ENCODE measurements at regions not wholly inside any gene's neighbourhood (a gene's known extent, or its start where the extent isn't known, plus 50 kb on each side); places are given as distances from the start of the nearest gene placed in this dataset.

DNA sequence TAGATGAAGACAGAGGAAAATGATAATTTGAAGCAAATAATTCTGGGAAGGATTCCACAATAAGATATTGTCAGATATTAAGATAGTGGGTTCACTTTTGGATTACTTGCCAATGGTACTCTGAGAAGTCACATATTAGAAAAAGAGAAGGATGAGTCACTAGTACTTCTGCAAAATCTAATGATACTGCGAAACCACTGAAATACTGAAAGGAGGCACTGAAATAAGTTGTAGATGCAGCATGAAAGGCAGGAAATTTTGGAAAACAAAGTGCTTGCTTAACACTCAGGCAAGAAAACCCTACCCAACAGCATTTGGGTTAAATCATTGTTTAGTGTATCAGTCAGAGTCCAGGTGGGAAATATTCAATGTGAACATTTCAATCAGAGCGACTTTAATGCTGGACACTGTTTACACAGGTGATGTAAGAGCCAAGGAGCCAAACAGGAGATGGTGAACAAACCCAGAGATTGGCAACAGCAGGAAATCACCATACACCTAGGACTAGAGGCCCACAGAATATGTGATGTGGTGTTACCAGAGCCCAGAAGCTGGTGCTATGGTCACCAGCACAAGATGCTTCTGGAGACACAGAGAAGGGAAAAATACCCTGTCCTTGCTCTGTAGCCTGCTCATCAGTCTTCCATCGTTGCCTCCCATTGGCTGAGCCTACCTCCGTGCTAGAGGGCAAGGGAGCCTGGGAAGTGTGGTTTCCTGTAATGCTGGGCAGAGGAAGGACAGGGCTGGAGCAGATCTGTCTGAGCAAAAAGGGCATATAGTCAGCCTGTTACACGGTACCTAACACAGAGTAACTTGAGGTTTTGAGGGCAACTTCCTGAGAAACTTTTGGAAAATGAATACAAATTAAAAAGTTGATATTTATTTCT, 204.7 kb upstream of the ITGA4 start:
- TF ChIP-seq, protein P1, sequence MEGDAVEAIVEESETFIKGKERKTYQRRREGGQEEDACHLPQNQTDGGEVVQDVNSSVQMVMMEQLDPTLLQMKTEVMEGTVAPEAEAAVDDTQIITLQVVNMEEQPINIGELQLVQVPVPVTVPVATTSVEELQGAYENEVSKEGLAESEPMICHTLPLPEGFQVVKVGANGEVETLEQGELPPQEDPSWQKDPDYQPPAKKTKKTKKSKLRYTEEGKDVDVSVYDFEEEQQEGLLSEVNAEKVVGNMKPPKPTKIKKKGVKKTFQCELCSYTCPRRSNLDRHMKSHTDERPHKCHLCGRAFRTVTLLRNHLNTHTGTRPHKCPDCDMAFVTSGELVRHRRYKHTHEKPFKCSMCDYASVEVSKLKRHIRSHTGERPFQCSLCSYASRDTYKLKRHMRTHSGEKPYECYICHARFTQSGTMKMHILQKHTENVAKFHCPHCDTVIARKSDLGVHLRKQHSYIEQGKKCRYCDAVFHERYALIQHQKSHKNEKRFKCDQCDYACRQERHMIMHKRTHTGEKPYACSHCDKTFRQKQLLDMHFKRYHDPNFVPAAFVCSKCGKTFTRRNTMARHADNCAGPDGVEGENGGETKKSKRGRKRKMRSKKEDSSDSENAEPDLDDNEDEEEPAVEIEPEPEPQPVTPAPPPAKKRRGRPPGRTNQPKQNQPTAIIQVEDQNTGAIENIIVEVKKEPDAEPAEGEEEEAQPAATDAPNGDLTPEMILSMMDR (IDR thresholded peaks at IDR 0.05), result no peak
- TF ChIP-seq EP300 (IDR thresholded peaks at IDR 0.05), result no peak
